HEK293T (cell line): ENCODE measurements at regions not wholly inside any gene's neighbourhood (a gene's known extent, or its start where the extent isn't known, plus 50 kb on each side); places are given as distances from the start of the nearest gene placed in this dataset.

Source experiments
- BHLHE40 ChIP-seq: fragments of 450-650 bp; IDR thresholded peaks from 2 replicates; pipeline ENCODE4 v1.6.1; 2016; ENCODE audit warnings: mild to moderate bottlenecking, moderate library complexity, borderline replicate concordance
- HDGF ChIP-seq: fragments of 450-650 bp; IDR thresholded peaks from 2 replicates; pipeline ENCODE4 v1.6.1; 2017; ENCODE audit warnings: antibody characterized with exemption, borderline replicate concordance
- PKNOX1 ChIP-seq: fragments of 450-650 bp; IDR thresholded peaks from 2 replicates; pipeline ENCODE4 v1.6.1; 2016
- SP1 ChIP-seq: fragments of 450-650 bp; IDR thresholded peaks from 2 replicates; pipeline ENCODE4 v1.6.1; 2017
- TARDBP ChIP-seq: fragments of 450-650 bp; IDR thresholded peaks from 2 replicates; pipeline ENCODE4 v1.6.1; 2016

- TF ChIP-seq PKNOX1, result no peak
- no peak for TF ChIP-seq TARDBP
- TF ChIP-seq HDGF, result no peak
- no peak for TF ChIP-seq BHLHE40
- no peak for TF ChIP-seq SP1
These were observed 115.1 kb upstream of the PROK2 start for GRCh38 chr3:71900057-71900456.
